SIG-M5 treated with dmso at 0.1 percent for 504 hours (cell line): ENCODE measurements at regions not wholly inside any gene's neighbourhood (a gene's known extent, or its start where the extent isn't known, plus 50 kb on each side); places are given as distances from the start of the nearest gene placed in this dataset.
"Not testable (repeated sequence)": the region's sequence is repeated elsewhere in the genome, so short reads cannot be mapped to it uniquely, and the experiment has no call there.

Source experiments
- DNase-seq: peaks from one replicate; lab custom pipeline; 2025; ENCODE audit not compliant: unreplicated experiment; lab: John Stamatoyannopoulos, UW

GRCh38 chr3:107942951-107943749, 147.7 kb downstream of the CD47 start:
- DNase-seq = no peak

GRCh38 chr3:107942244-107942643, 148.6 kb downstream of the CD47 start:
- no peak for DNase-seq

GRCh38 chr3:107939691-107940442, 151.0 kb downstream of the CD47 start:
- DNase-seq = no peak

GRCh38 chr3:107938143-107938542, 152.7 kb downstream of the CD47 start:
- peak; percentile 29 for DNase-seq

GRCh38 chr3:107934808-107935207, 156.0 kb downstream of the CD47 start:
- DNase-seq = no peak

- DNase-seq = no peak
Measured at GRCh38 chr3:107933450-107933849, 157.4 kb downstream of the CD47 start.

GRCh38 chr3:107931326-107931725, 159.5 kb downstream of the CD47 start:
- DNase-seq = no peak

GRCh38 chr3:107929088-107929487, 161.7 kb downstream of the CD47 start:
- DNase-seq = no peak

- DNase-seq = peak; percentile 30
Measured at GRCh38 chr3:107928084-107928445, 162.8 kb downstream of the CD47 start.

GRCh38 chr3:107927361-107928083, 163.3 kb downstream of the CD47 start:
- DNase-seq = peak; percentile 79

- DNase-seq = no peak
Measured at GRCh38 chr3:107925851-107926250, 165.0 kb downstream of the CD47 start.

GRCh38 chr3:107921038-107921437, 169.8 kb downstream of the CD47 start:
- DNase-seq = no peak

- no peak for DNase-seq
Measured at GRCh38 chr3:107920538-107920937, 170.3 kb downstream of the CD47 start.

- peak; percentile 6 for DNase-seq
Measured at GRCh38 chr3:107919239-107919638, 171.6 kb downstream of the CD47 start.

GRCh38 chr3:107916171-107916570, 174.7 kb downstream of the CD47 start:
- no peak for DNase-seq

- DNase-seq = no peak
Measured at GRCh38 chr3:107915706-107916105, 175.1 kb downstream of the CD47 start.

GRCh38 chr3:107913701-107914100, 177.1 kb downstream of the CD47 start:
- DNase-seq = peak; percentile 43

- no peak for DNase-seq
Measured at GRCh38 chr3:107911337-107912000, 179.4 kb downstream of the CD47 start.

- no peak for DNase-seq
Measured at GRCh38 chr3:107910713-107911259, 180.0 kb downstream of the CD47 start.

GRCh38 chr3:107909583-107909982, 181.2 kb downstream of the CD47 start:
- not testable (repeated sequence) for DNase-seq

- DNase-seq = no peak
Measured at GRCh38 chr3:107907996-107908395, 182.8 kb downstream of the CD47 start.
